Adrenal gland (tissue), 9 donors: ENCODE measurements at regions not wholly inside any gene's neighbourhood (a gene's known extent, or its start where the extent isn't known, plus 50 kb on each side); places are given as distances from the start of the nearest gene placed in this dataset.

Experiments used
- DNase-seq, 7 donors: peaks; one replicate each; pipeline ENCODE4 v3.0.0-alpha.2; 2019 to 2020
- H3K27ac ChIP-seq, 5 donors: fragments of 200-600 bp; sonication (generic) in 4 of 5; 1 replicate in 3 of 5; 2 replicates in 2 of 5; pipeline versions ENCODE4 v1.5.1 to v1.8.0; 2016 to 2020; ENCODE audit warnings: mild to moderate bottlenecking in 1 of 5
- H3K27me3 ChIP-seq: fragments of 200-600 bp; 2 replicates; pipeline ENCODE4 v1.8.0; 2021
- H3K36me3 ChIP-seq, 2 donors: fragments of 200-600 bp; replicated peaks in 1 of 2; 1 replicate in 1 of 2; 2 replicates in 1 of 2; pipeline versions ENCODE4 v1.5.1 to v1.8.0; 2018 to 2022
- H3K4me1 ChIP-seq, 2 donors: fragments of 200-600 bp; replicated peaks in 1 of 2; 1 replicate in 1 of 2; 2 replicates in 1 of 2; pipeline versions ENCODE4 v1.5.1 to v1.8.0; 2018 to 2021
- H3K4me3 ChIP-seq, 4 donors: fragments of 200-600 bp; sonication (generic) in 3 of 4; one replicate each; pipeline ENCODE4 v1.5.1; 2016 to 2018
- H3K9me3 ChIP-seq, 3 donors: fragments of 200-600 bp; sonication (generic) in 1 of 3; replicated peaks in 1 of 3; 1 replicate in 2 of 3; 2 replicates in 1 of 3; pipeline versions ENCODE4 v1.5.1 to v1.8.0; 2016 to 2021
- POLR2A ChIP-seq, 2 donors: fragments of 450-650 bp; IDR thresholded peaks; one replicate each; pipeline ENCODE4 v1.6.1; 2017; ENCODE audit warnings: antibody characterized with exemption in 2 of 2, mild to moderate bottlenecking in 2 of 2, moderate library complexity in 1 of 2
- WGBS, 4 donors: extraction: QIAGEN DNeasy Blood & Tissue Kit in 2 of 4; methylation state at CpG; one replicate each; pipeline versions ENCODE4 v1.1.5 to v1.1.7; 2013 to 2017; 5-methylcytosine and 5-hydroxymethylcytosine counted together
- intact Hi-C, 2 donors: fragments of 100-400 bp; cut with DNase I; formaldehyde crosslinking; loops; one replicate each; pipeline versions ENCODE4 v1.14.1 to v1.15.0; 2022 to 2023
- TF ChIP-seq, protein P1 (sequence below), 6 experiments: fragments of 450-650 bp in 4 of 6; fragments of 200-600 bp in 2 of 6; sonication (generic) in 1 of 6; IDR thresholded peaks; 1 replicate in 5 of 6; 2 replicates in 1 of 6; pipeline versions ENCODE4 v1.5.1 to v1.8.0; 2016 to 2021; ENCODE audit warnings: antibody characterized with exemption in 6 of 6, mild to moderate bottlenecking in 2 of 6, moderate library complexity in 1 of 6
- donor health status: healthy with polysubstance abuse.
- donor health status: Bipolar disorder and iron deficiency.
- donor health status: DM: yes; HTN: yes; CAD: no.
- donor health status: DM: no; HTN: no; CAD: no.
- donor health status: DM: no; HTN: no; CAD: no.

DNA sequence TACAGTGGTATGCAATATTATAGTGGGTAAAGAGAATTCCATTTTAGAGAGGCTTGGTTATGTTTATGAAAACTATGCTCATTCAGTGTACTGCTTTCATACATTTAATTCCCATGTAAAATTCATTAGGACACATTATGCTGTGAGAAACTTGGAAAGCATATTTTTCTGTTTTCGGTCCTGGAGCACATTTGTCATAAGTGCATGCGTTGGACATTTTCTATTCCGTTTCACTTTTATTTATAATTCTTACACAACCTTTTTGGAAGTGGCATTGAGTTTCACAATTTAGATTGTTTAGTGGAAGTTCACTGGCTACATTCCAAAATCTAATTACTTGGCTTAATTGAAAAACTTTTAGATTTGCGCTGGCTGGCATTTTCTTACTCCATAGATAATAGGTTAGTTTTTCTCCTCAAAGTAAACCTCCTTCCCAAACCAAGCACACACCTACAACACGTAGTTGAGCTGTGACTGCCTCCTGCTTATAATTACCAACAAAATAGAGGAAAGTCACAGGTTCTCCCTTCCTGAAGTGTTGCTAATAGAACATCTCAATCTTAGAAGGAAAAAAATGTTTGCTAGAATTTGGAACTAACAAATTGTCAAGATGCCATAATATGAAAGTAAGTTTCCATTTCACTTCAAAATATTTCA lies 938.5 kb downstream of the TRHDE start:
- H3K27ac ChIP-seq: no peak overlapping the region
- H3K9me3 ChIP-seq: no peaks in the 10 kb centered on the region
- TF ChIP-seq, protein P1, sequence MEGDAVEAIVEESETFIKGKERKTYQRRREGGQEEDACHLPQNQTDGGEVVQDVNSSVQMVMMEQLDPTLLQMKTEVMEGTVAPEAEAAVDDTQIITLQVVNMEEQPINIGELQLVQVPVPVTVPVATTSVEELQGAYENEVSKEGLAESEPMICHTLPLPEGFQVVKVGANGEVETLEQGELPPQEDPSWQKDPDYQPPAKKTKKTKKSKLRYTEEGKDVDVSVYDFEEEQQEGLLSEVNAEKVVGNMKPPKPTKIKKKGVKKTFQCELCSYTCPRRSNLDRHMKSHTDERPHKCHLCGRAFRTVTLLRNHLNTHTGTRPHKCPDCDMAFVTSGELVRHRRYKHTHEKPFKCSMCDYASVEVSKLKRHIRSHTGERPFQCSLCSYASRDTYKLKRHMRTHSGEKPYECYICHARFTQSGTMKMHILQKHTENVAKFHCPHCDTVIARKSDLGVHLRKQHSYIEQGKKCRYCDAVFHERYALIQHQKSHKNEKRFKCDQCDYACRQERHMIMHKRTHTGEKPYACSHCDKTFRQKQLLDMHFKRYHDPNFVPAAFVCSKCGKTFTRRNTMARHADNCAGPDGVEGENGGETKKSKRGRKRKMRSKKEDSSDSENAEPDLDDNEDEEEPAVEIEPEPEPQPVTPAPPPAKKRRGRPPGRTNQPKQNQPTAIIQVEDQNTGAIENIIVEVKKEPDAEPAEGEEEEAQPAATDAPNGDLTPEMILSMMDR (IDR thresholded peaks at IDR 0.05): no peak
- intact Hi-C loops: no loop called here
- H3K4me3 ChIP-seq: no peak overlapping the region
- 70 to 77% (median 75%) methylated on average over 5 of the region's 5 CpGs for WGBS, 4 donors
- no peaks in the 10 kb centered on the region for H3K36me3 ChIP-seq
- DNase-seq: no peak
- no peaks in the 10 kb centered on the region for H3K27me3 ChIP-seq
- H3K4me1 ChIP-seq: no peaks in the 10 kb centered on the region

DNA sequence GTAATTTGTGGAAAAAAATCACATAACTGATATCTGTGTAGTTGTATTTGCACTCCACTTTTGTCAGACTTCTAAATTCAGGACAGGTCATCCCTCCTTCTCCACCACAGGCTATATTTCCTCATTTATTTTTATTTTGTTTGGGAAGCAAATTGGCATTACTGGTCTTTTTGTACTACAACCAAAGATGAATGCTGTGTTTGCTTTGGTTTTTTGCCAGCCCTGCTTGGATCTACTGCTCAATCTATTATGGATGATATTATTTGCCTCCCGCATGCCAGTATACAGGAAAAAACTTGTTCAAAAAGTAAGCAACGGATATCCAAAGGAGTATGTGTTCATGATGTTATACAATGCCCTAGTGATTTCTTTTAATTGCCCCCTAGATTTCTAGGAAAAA lies 948.8 kb downstream of the TRHDE start:
- Histone ChIP-seq H3K4me3 (no peak overlapping the region), H3K27ac (no peak overlapping the region), H3K36me3 (no peaks in the 10 kb centered on the region), H3K27me3 (no peaks in the 10 kb centered on the region), H3K4me1 (no peaks in the 10 kb centered on the region), H3K9me3 (no peaks in the 10 kb centered on the region)
- no peak for DNase-seq
- 46 to 56% (median 49%) methylated on average over 2 of the region's 2 CpGs for WGBS, 4 donors
- intact Hi-C loops: no loop called here
- TF ChIP-seq POLR2A (IDR thresholded peaks at IDR 0.05): no peak
- TF ChIP-seq, protein P1 (IDR thresholded peaks at IDR 0.05): no peak

DNA sequence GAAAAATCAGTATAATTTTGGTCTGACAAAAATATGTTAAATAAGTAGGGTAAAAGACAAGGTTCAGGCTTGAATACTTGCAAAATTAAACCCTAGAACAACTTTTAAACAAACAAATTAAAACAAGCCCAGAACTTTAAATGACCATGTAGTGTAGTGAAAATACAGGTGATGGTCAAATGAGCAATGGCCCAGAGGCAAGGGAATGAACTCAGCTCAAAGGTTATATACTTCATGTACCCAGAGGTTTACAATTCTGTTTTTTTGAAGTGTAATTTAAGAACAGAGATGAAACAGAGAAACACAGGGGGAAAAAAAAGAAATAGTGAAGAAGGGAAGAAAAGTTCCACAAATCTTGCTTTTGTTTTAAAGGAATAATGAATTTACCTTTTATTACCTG lies 949.2 kb downstream of the TRHDE start:
- no peak overlapping the region for H3K4me3 ChIP-seq
- no peak overlapping the region for H3K27ac ChIP-seq
- TF ChIP-seq, protein P1 (IDR thresholded peaks at IDR 0.05): no peak
- TF ChIP-seq POLR2A (IDR thresholded peaks at IDR 0.05): no peak
- DNase-seq: no peak
- no peaks in the 10 kb centered on the region for H3K4me1 ChIP-seq
- no peaks in the 10 kb centered on the region for H3K36me3 ChIP-seq
- no peaks in the 10 kb centered on the region for H3K9me3 ChIP-seq
- no peaks in the 10 kb centered on the region for H3K27me3 ChIP-seq
- intact Hi-C loops: no loop called here

DNA sequence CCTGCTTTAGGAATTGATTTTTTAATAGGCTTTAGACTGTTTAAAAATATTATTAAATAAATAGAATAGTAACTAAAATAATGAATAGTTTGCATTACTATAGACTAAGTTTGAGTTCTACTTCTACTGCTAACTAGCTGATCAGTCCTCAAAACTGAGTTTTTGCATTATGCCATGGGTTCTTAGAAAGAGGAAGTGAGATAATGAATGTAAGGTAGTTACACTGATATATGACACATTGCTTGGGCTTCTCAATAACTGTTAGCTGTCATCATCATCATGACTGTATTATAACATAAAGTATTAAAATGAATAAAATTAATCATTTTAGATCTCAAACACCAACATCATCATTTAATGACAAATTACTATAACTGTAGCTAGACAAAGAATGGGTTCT lies 949.7 kb downstream of the TRHDE start:
- H3K4me3 ChIP-seq: no peak overlapping the region
- no peaks in the 10 kb centered on the region for H3K36me3 ChIP-seq
- no peak for DNase-seq
- no peaks in the 10 kb centered on the region for H3K4me1 ChIP-seq
- no peaks in the 10 kb centered on the region for H3K9me3 ChIP-seq
- no peaks in the 10 kb centered on the region for H3K27me3 ChIP-seq
- no peak overlapping the region for H3K27ac ChIP-seq
- no peak for TF ChIP-seq POLR2A (IDR thresholded peaks at IDR 0.05)
- TF ChIP-seq, protein P1 (IDR thresholded peaks at IDR 0.05): no peak
- intact Hi-C loops: no loop called here
